ENCODE measurements at regions not wholly inside any gene's neighbourhood (a gene's known extent, or its start where the extent isn't known, plus 50 kb on each side); places are given as distances from the start of the nearest gene placed in this dataset.

GRCh38 chr15:96390986-96391385 lies 60.5 kb downstream of the NR2F2 start:
- TF ChIP-seq TEAD4 (IDR thresholded peaks at IDR 0.05) (no peak), REST (IDR thresholded peaks at IDR 0.05; ENCODE audit: low read depth) (no peak)
